SK-N-SH treated with all-trans-retinoic acid at 6 μM for 48 hours (cell line): ENCODE measurements at regions not wholly inside any gene's neighbourhood (a gene's known extent, or its start where the extent isn't known, plus 50 kb on each side); places are given as distances from the start of the nearest gene placed in this dataset.
A peak's percentile ranks its signal among the peaks of the same experiment; 100 is the strongest.

Source experiments
- ATAC-seq: fragments of 200-7000 bp; cut with Tn5 transposase; 3 replicates; pipeline ENCODE4 v1.9.1; 2020; ENCODE audit warnings: mild to moderate bottlenecking, moderate library complexity
- ARNTL ChIP-seq: fragments of 450-650 bp; formaldehyde crosslinking; IDR thresholded peaks from 2 replicates; pipeline ENCODE4 v1.5.0; 2020; ENCODE audit warnings: low read depth, mild to moderate bottlenecking, moderate library complexity, borderline replicate concordance
- CSDC2 ChIP-seq: fragments of 250-450 bp; sonication (Bioruptor Pico); IDR thresholded peaks from 2 replicates; pipeline ENCODE4 v1.5.0; 2020; ENCODE audit warnings: mild to moderate bottlenecking, moderate library complexity
- CSRNP3 ChIP-seq: fragments of 250-450 bp; sonication (Bioruptor Pico); IDR thresholded peaks from 2 replicates; pipeline ENCODE4 v1.5.1; 2021; ENCODE audit warnings: mild to moderate bottlenecking, moderate library complexity
- GLIS3 ChIP-seq: fragments of 250-450 bp; sonication (Bioruptor Pico); IDR thresholded peaks from 2 replicates; pipeline ENCODE4 v1.5.0; 2020; ENCODE audit warnings: mild to moderate bottlenecking, moderate library complexity
- ISL1 ChIP-seq: fragments of 250-450 bp; sonication (Bioruptor Pico); IDR thresholded peaks from 2 replicates; pipeline ENCODE4 v2.1.2; 2022; ENCODE audit warnings: mild to moderate bottlenecking, moderate library complexity
- OSR1 ChIP-seq: fragments of 250-450 bp; sonication (Bioruptor Pico); IDR thresholded peaks from 2 replicates; pipeline ENCODE4 v1.8.0; 2022; ENCODE audit warnings: moderate library complexity, mild to moderate bottlenecking, inconsistent platforms
- PATZ1 ChIP-seq: fragments of 250-450 bp; sonication (Bioruptor Pico); IDR thresholded peaks from 2 replicates; pipeline ENCODE4 v1.8.0; 2020; ENCODE audit warnings: mild to moderate bottlenecking, moderate library complexity, borderline replicate concordance
- POU6F1 ChIP-seq: fragments of 250-450 bp; sonication (Bioruptor Pico); IDR thresholded peaks from 2 replicates; pipeline ENCODE4 v1.8.0; 2021; ENCODE audit warnings: low read depth, mild to moderate bottlenecking, moderate library complexity, borderline replicate concordance
- PPARA ChIP-seq: fragments of 250-450 bp; sonication (Bioruptor Pico); IDR thresholded peaks from 2 replicates; pipeline ENCODE4 v1.5.0; 2020; ENCODE audit warnings: mild to moderate bottlenecking, borderline replicate concordance
- RARB ChIP-seq: fragments of 250-450 bp; sonication (Bioruptor Pico); IDR thresholded peaks from 2 replicates; pipeline ENCODE4 v1.8.0; 2021; ENCODE audit warnings: mild to moderate bottlenecking, moderate library complexity
- SNAI2 ChIP-seq: fragments of 250-450 bp; sonication (Bioruptor Pico); IDR thresholded peaks from 2 replicates; pipeline ENCODE4 v1.5.0; 2020; ENCODE audit warnings: mild to moderate bottlenecking, moderate library complexity
- TOX ChIP-seq: fragments of 250-450 bp; sonication (Bioruptor Pico); IDR thresholded peaks from 2 replicates; pipeline ENCODE4 v1.8.0; 2021; ENCODE audit warnings: mild to moderate bottlenecking, moderate library complexity, borderline replicate concordance
- ZC3H10 ChIP-seq: fragments of 250-450 bp; sonication (Bioruptor Pico); IDR thresholded peaks from 2 replicates; pipeline ENCODE4 v1.5.1; 2021; ENCODE audit warnings: mild to moderate bottlenecking, moderate library complexity
- ZFP3 ChIP-seq: fragments of 250-450 bp; sonication (Bioruptor Pico); IDR thresholded peaks from 2 replicates; pipeline ENCODE4 v1.5.0; 2020; ENCODE audit warnings: mild to moderate bottlenecking, moderate library complexity
- ZFP30 ChIP-seq: fragments of 450-650 bp; formaldehyde crosslinking; IDR thresholded peaks from 2 replicates; pipeline ENCODE4 v1.5.0; 2022; ENCODE audit warnings: mild to moderate bottlenecking, moderate library complexity
- ZNF565 ChIP-seq: fragments of 450-650 bp; formaldehyde crosslinking; conservative IDR thresholded peaks from 2 replicates; pipeline ENCODE4 v1.5.0; 2020; ENCODE audit warnings: low read depth, mild to moderate bottlenecking, moderate library complexity
- ZNF8 ChIP-seq: fragments of 450-650 bp; formaldehyde crosslinking; IDR thresholded peaks from 2 replicates; pipeline ENCODE4 v1.5.0; 2020; ENCODE audit warnings: mild to moderate bottlenecking, moderate library complexity

- no peak for ATAC-seq
- no peak for TF ChIP-seq ZNF8
- no peak for TF ChIP-seq CSRNP3
- no peak for TF ChIP-seq SNAI2 (CRISPR knock-in tag)
- no peak for TF ChIP-seq PATZ1 (CRISPR knock-in tag)
Observed at GRCh38 chr16:86384980-86385379, 125.3 kb upstream of the FOXF1 start.

- ATAC-seq: peak; percentile 88
- TF ChIP-seq TOX (no peak), ZFP30 (CRISPR knock-in tag) (no peak), CSDC2 (CRISPR knock-in tag) (no peak)
Observed at GRCh38 chr16:86387468-86388440, 122.6 kb upstream of the FOXF1 start.

GRCh38 chr16:86388976-86389375 lies 121.4 kb upstream of the FOXF1 start:
- TF ChIP-seq GLIS3 (CRISPR knock-in tag) (no peak), OSR1 (CRISPR knock-in tag) (no peak), RARB (CRISPR knock-in tag) (no peak), ZNF565 (CRISPR knock-in tag) (no peak), ARNTL (CRISPR knock-in tag) (no peak), PATZ1 (CRISPR knock-in tag) (no peak)
- no peak for ATAC-seq

GRCh38 chr16:86389566-86390328 lies 120.6 kb upstream of the FOXF1 start:
- no peak for TF ChIP-seq ZNF565 (CRISPR knock-in tag)
- no peak for TF ChIP-seq PPARA (CRISPR knock-in tag)
- no peak for TF ChIP-seq ISL1 (CRISPR knock-in tag)
- TF ChIP-seq CSDC2 (CRISPR knock-in tag): no peak
- TF ChIP-seq ZC3H10 (CRISPR knock-in tag): no peak
- no peak for TF ChIP-seq ZFP30 (CRISPR knock-in tag)
- no peak for TF ChIP-seq SNAI2 (CRISPR knock-in tag)
- TF ChIP-seq POU6F1 (CRISPR knock-in tag): no peak
- no peak for ATAC-seq

- TF ChIP-seq CSDC2 (CRISPR knock-in tag): no peak
- peak; percentile 90 for TF ChIP-seq ZFP3 (CRISPR knock-in tag)
- no peak for ATAC-seq
Observed at GRCh38 chr16:86390335-86390734, 120.0 kb upstream of the FOXF1 start.
